Astrocyte of the cerebellum (primary cell): ENCODE measurements at regions not wholly inside any gene's neighbourhood (a gene's known extent, or its start where the extent isn't known, plus 50 kb on each side); places are given as distances from the start of the nearest gene placed in this dataset.

ENCODE experiments used
- DNase-seq: peaks from one replicate; pipeline ENCODE4 v3.0.0-alpha.2; 2011; ENCODE audit warnings: low read depth
- H3K4me3 ChIP-seq: 2 replicates; pipeline ENCODE4 v1.5.1; 2011; ENCODE audit warnings: mild to moderate bottlenecking, low read depth, low read length, moderate library complexity
- CTCF ChIP-seq: IDR thresholded peaks from 2 replicates; pipeline ENCODE4 v1.5.1; 2012; ENCODE audit warnings: low read length, low read depth, moderate library complexity, mild to moderate bottlenecking; ENCODE audit errors: missing control alignments
- in situ Hi-C: cut with HindIII; loops from 2 replicates; pipeline ENCODE4 v1.10.0; 2017; ENCODE audit warnings: low sequenced_read_pairs

GRCh38 chr5:35356725-35357124, 126.4 kb upstream of the PRLR start:
- in situ Hi-C loops = no loop called here
- DNase-seq = no peak

GRCh38 chr5:35354751-35355150, 124.5 kb upstream of the PRLR start:
- no peak for TF ChIP-seq CTCF
- DNase-seq = no peak
- no peak overlapping the region for H3K4me3 ChIP-seq
- in situ Hi-C loops = no loop called here

More at GRCh38 chr5:35356725-35357124, 126.4 kb upstream of the PRLR start:
- no peak overlapping the region for H3K4me3 ChIP-seq
- no peak for TF ChIP-seq CTCF

- in situ Hi-C loops = no loop called here
- no peak for DNase-seq
- no peak overlapping the region for H3K4me3 ChIP-seq
- peak; percentile 14 for TF ChIP-seq CTCF
Observed at GRCh38 chr5:35345222-35345621, 114.9 kb upstream of the PRLR start.

- no peak for DNase-seq
- no peak for TF ChIP-seq CTCF
- in situ Hi-C loops = no loop called here
- H3K4me3 ChIP-seq = no peak overlapping the region
Observed at GRCh38 chr5:35342664-35343063, 112.4 kb upstream of the PRLR start.

GRCh38 chr5:35341189-35341588, 110.9 kb upstream of the PRLR start:
- no peak for DNase-seq
- TF ChIP-seq CTCF = no peak
- no peak overlapping the region for H3K4me3 ChIP-seq
- in situ Hi-C loops = no loop called here

- TF ChIP-seq CTCF = no peak
- no peak overlapping the region for H3K4me3 ChIP-seq
- in situ Hi-C loops = no loop called here
- DNase-seq = no peak
Observed at GRCh38 chr5:35339616-35340100, 109.4 kb upstream of the PRLR start.

- no peak for TF ChIP-seq CTCF
- in situ Hi-C loops = no loop called here
- no peak overlapping the region for H3K4me3 ChIP-seq
- DNase-seq = no peak
Observed at GRCh38 chr5:35339006-35339405, 108.7 kb upstream of the PRLR start.
